Trophoblast cell (in vitro differentiated cells and primary cell): ENCODE measurements at regions not wholly inside any gene's neighbourhood (a gene's known extent, or its start where the extent isn't known, plus 50 kb on each side); places are given as distances from the start of the nearest gene placed in this dataset.

Experiments used
- DNase-seq, 2 donors: peaks; one replicate each; pipeline ENCODE4 v3.0.0-alpha.2; 2016
- H2AFZ ChIP-seq: 2 replicates; pipeline ENCODE4 v1.6.1; 2013; ENCODE audit warnings: low read length, moderate library complexity, mild to moderate bottlenecking; ENCODE audit not compliant: insufficient read depth, poor library complexity
- H2AK5ac ChIP-seq: 2 replicates; pipeline ENCODE4 v1.6.1; 2013; ENCODE audit warnings: mild to moderate bottlenecking, low read length
- H2BK120ac ChIP-seq: 2 replicates; pipeline ENCODE4 v1.6.1; 2013; ENCODE audit warnings: low read length, mild to moderate bottlenecking, moderate library complexity; ENCODE audit not compliant: insufficient read depth, poor library complexity
- H2BK12ac ChIP-seq: 2 replicates; pipeline ENCODE4 v1.6.1; 2013; ENCODE audit warnings: mild to moderate bottlenecking, low read length, moderate library complexity
- H2BK5ac ChIP-seq: 2 replicates; pipeline ENCODE4 v1.6.1; 2013; ENCODE audit warnings: low read length, low read depth, moderate library complexity, mild to moderate bottlenecking; ENCODE audit not compliant: poor library complexity
- H3K14ac ChIP-seq: 2 replicates; pipeline ENCODE4 v1.6.1; 2013; ENCODE audit warnings: mild to moderate bottlenecking, low read length
- H3K18ac ChIP-seq: 2 replicates; pipeline ENCODE4 v1.6.1; 2013; ENCODE audit warnings: mild to moderate bottlenecking, low read length
- H3K23ac ChIP-seq: 2 replicates; pipeline ENCODE4 v1.6.1; 2013; ENCODE audit warnings: low read length
- H3K27ac ChIP-seq: 2 replicates; pipeline ENCODE4 v1.5.1; 2013; ENCODE audit warnings: low read depth, mild to moderate bottlenecking, inconsistent platforms, low read length, moderate library complexity
- H3K27me3 ChIP-seq: 2 replicates; pipeline ENCODE4 v1.6.1; 2013; ENCODE audit warnings: inconsistent platforms, mild to moderate bottlenecking, low read length, moderate library complexity; ENCODE audit not compliant: insufficient read depth
- H3K36me3 ChIP-seq, 2 experiments: 1 replicate in 1 of 2; 2 replicates in 1 of 2; pipeline ENCODE4 v1.6.1; 2013; ENCODE audit warnings: low read length in 2 of 2, mild to moderate bottlenecking in 2 of 2, moderate library complexity in 1 of 2; ENCODE audit not compliant: insufficient read depth in 2 of 2, control insufficient read depth in 1 of 2
- H3K4ac ChIP-seq: 2 replicates; pipeline ENCODE4 v1.6.1; 2013; ENCODE audit warnings: low read depth, mild to moderate bottlenecking, low read length, moderate library complexity
- H3K4me1 ChIP-seq, 2 experiments: 1 replicate in 1 of 2; 2 replicates in 1 of 2; pipeline ENCODE4 v1.6.1; 2013; ENCODE audit warnings: low read length in 2 of 2, mild to moderate bottlenecking in 2 of 2, moderate library complexity in 1 of 2; ENCODE audit not compliant: insufficient read depth in 2 of 2, control insufficient read depth in 1 of 2
- H3K4me2 ChIP-seq: 2 replicates; pipeline ENCODE4 v1.6.1; 2013; ENCODE audit warnings: inconsistent platforms, mild to moderate bottlenecking, low read length, moderate library complexity
- H3K4me3 ChIP-seq: 2 replicates; pipeline ENCODE4 v1.5.1; 2013; ENCODE audit warnings: mild to moderate bottlenecking, low read depth, low read length, inconsistent platforms
- H3K79me1 ChIP-seq: one replicate; pipeline ENCODE4 v1.6.1; 2013; ENCODE audit warnings: low read length
- H3K79me2 ChIP-seq: 2 replicates; pipeline ENCODE4 v1.6.1; 2013; ENCODE audit warnings: low read length, mild to moderate bottlenecking; ENCODE audit not compliant: control insufficient read depth, insufficient read depth, poor library complexity
- H3K9ac ChIP-seq: 2 replicates; pipeline ENCODE4 v1.6.1; 2013; ENCODE audit warnings: mild to moderate bottlenecking, low read length
- H3K9me3 ChIP-seq: 2 replicates; pipeline ENCODE4 v1.6.1; 2013; ENCODE audit warnings: low read depth, mild to moderate bottlenecking, control low read depth, inconsistent platforms, low read length; ENCODE audit not compliant: insufficient read depth
- H4K12ac ChIP-seq: 2 replicates; pipeline ENCODE4 v1.6.1; 2013; ENCODE audit warnings: low read depth, mild to moderate bottlenecking, low read length, moderate library complexity
- H4K8ac ChIP-seq: 2 replicates; pipeline ENCODE4 v1.6.1; 2013; ENCODE audit warnings: low read depth, mild to moderate bottlenecking, low read length, moderate library complexity
- H4K91ac ChIP-seq: one replicate; pipeline ENCODE4 v1.6.1; 2013; ENCODE audit warnings: low read depth, mild to moderate bottlenecking, low read length, moderate library complexity
- WGBS: extraction: QIAGEN DNeasy Blood & Tissue Kit; methylation state at CpG from one replicate; pipeline ENCODE4 v1.1.7; 2013; ENCODE audit warnings: missing lambda C conversion rate; ENCODE audit not compliant: insufficient read length, insufficient coverage; ENCODE audit errors: extremely low coverage; 5-methylcytosine and 5-hydroxymethylcytosine counted together

DNA sequence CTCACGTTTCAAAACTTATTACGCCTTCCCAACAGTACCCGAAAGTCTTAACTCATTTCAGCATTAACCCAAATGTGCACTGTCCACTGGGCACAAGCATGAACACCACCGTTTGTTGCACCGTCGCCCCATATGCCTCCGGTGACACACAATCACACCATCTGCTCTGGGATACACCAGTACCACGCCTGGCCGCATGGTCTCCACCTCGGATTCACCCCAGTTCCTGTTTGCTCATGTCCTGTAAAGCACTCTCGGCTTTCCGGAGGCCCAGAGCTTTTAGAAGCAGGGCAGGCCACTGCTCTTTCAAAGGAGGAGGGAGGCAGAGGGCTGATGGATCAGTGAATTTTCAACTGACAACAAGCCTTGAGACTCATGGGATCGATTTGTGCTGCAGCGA, 1570.0 kb upstream of the DEFB115 start:
- no peak overlapping the region for H2BK5ac ChIP-seq
- DNase-seq: no peak
- no peaks in the 10 kb centered on the region for H3K79me2 ChIP-seq
- H3K23ac ChIP-seq: no peak overlapping the region
- no peak overlapping the region for H3K4ac ChIP-seq
- no peak overlapping the region for H4K8ac ChIP-seq
- H3K79me1 ChIP-seq: no peaks in the 10 kb centered on the region
- peaks cover 32% of the 10 kb centered on the region for H3K9me3 ChIP-seq
- H4K12ac ChIP-seq: no peak overlapping the region
- no peak overlapping the region for H3K14ac ChIP-seq
- H2BK120ac ChIP-seq: no peak overlapping the region
- no peaks in the 10 kb centered on the region for H3K27me3 ChIP-seq
- no peaks in the 10 kb centered on the region for H3K36me3 ChIP-seq
- H2AFZ ChIP-seq: no peak overlapping the region
- H3K27ac ChIP-seq: no peak overlapping the region
- no peak overlapping the region for H2BK12ac ChIP-seq
- H3K18ac ChIP-seq: no peak overlapping the region
- no peak overlapping the region for H4K91ac ChIP-seq
- H3K9ac ChIP-seq: no peak overlapping the region
- H3K4me3 ChIP-seq: no peak overlapping the region
- no peak overlapping the region for H3K4me2 ChIP-seq
- no peaks in the 10 kb centered on the region for H3K4me1 ChIP-seq
- no CpG with 5 or more reads among the region's 14 CpGs for WGBS
- H2AK5ac ChIP-seq: no peak overlapping the region

DNA sequence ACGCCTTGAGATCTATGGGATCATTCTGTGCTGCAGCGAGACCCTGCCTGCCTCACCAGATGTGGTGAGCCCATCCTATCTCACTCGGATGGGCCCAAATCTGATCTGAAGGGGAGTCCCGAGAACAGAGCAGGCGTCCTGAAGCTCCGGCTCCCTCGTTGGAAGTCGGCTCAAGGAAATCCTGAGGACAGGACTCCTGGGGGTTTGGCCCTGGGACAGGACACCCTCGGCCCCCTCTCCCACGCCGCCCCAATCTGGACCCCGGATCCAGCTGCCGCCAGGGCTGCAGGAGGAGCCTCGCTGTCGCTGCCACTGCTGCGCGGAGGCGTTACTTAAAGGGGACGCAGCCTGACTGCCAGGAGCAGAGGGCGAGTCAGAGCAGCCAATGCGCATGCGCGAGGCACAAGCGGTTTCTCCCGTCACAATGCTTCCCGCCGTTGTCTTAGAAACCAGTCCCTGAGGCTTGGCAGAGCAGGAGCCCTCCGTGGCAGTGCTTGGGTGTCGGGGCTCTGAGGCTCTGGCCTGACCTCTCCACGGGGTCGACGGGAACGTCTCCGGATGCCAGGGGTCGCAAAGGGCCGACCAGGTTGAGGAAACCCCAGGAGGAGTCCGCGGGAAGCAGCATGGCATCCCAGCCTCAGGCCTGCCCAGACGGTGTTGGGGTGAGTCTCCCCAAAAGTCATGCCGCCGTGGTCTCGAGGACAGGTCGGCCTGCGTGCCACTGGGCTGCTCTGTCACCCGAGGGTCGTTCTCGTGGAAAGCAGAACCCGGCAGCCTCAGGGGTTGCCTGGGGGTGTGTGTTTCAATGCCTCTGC, 1567.8 kb upstream of the DEFB115 start:
- WGBS: no CpG with 5 or more reads among the region's 48 CpGs

GRCh38 chr20:29690274-29690673, 1567.2 kb upstream of the DEFB115 start:
- Histone ChIP-seq H2BK120ac (no peak overlapping the region), H3K18ac (no peak overlapping the region), H2BK12ac (no peak overlapping the region), H3K4me3 (no peak overlapping the region), H3K36me3 (no peaks in the 10 kb centered on the region), H3K14ac (no peak overlapping the region), H4K8ac (no peak overlapping the region), H3K27me3 (no peaks in the 10 kb centered on the region), H3K79me2 (no peaks in the 10 kb centered on the region), H3K9ac (no peak overlapping the region), H2BK5ac (no peak overlapping the region), H2AFZ (no peak overlapping the region), H2AK5ac (no peak overlapping the region), H4K12ac (no peak overlapping the region), H3K4me2 (no peak overlapping the region), H3K4me1 (no peaks in the 10 kb centered on the region), H3K4ac (no peak overlapping the region), H3K23ac (no peak overlapping the region), H3K27ac (no peak overlapping the region), H3K9me3 (peaks cover 32% of the 10 kb centered on the region), H3K79me1 (no peaks in the 10 kb centered on the region), H4K91ac (no peak overlapping the region)
- no peak for DNase-seq
- WGBS: no CpG with 5 or more reads among the region's 19 CpGs

More for the DNA sequence above, 1567.8 kb upstream of the DEFB115 start:
- Histone ChIP-seq H3K79me2 (no peaks in the 10 kb centered on the region), H4K8ac (no peak overlapping the region), H2AK5ac (no peak overlapping the region), H4K91ac (no peak overlapping the region), H3K9ac (no peak overlapping the region), H3K27ac (no peak overlapping the region), H3K18ac (no peak overlapping the region), H3K9me3 (peaks cover 32% of the 10 kb centered on the region), H2BK120ac (no peak overlapping the region), H3K79me1 (no peaks in the 10 kb centered on the region), H3K4me3 (no peak overlapping the region), H2BK12ac (no peak overlapping the region), H3K36me3 (no peaks in the 10 kb centered on the region), H3K4me1 (no peaks in the 10 kb centered on the region), H2BK5ac (no peak overlapping the region), H3K4ac (no peak overlapping the region), H4K12ac (no peak overlapping the region), H2AFZ (no peak overlapping the region), H3K4me2 (no peak overlapping the region), H3K14ac (no peak overlapping the region), H3K23ac (no peak overlapping the region), H3K27me3 (no peaks in the 10 kb centered on the region)
- DNase-seq: peak; percentile 42 to 71

DNA sequence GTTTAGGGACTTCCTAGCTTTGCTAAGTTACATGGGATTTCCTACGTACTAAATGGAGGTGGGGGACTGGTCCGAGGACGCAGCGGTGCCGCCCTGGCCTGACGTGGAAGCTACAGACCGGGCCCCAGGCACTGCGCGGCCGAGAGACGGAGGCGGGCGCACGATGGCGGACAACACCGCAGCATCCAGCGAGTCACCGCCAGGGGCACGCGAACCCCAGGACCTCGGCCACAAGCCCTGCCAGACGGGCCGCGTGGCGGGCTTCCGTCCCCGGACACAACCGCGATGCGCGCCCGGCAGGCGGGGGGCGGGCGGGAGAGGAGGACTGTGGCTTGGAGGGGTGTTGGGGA, 1516.9 kb upstream of the DEFB115 start:
- no peak for DNase-seq
- Histone ChIP-seq H3K4me3 (no peak overlapping the region), H4K12ac (no peak overlapping the region), H3K79me2 (no peaks in the 10 kb centered on the region), H4K8ac (no peak overlapping the region), H3K27ac (no peak overlapping the region), H3K9ac (no peak overlapping the region), H3K36me3 (no peaks in the 10 kb centered on the region), H3K4me2 (no peak overlapping the region), H3K23ac (no peak overlapping the region), H3K18ac (no peak overlapping the region), H2BK5ac (no peak overlapping the region), H2BK120ac (no peak overlapping the region), H3K9me3 (peaks cover 42% of the 10 kb centered on the region), H3K14ac (no peak overlapping the region), H3K4ac (no peak overlapping the region), H4K91ac (no peak overlapping the region), H3K4me1 (no peaks in the 10 kb centered on the region), H3K27me3 (no peaks in the 10 kb centered on the region), H3K79me1 (no peaks in the 10 kb centered on the region), H2AK5ac (no peak overlapping the region), H2BK12ac (no peak overlapping the region), H2AFZ (no peak overlapping the region)
- no CpG with 5 or more reads among the region's 35 CpGs for WGBS
